Activated CD4-positive, alpha-beta memory T cell treated with anti-CD3 and anti-CD28 coated beads for 36 hours (primary cell): ENCODE measurements at regions not wholly inside any gene's neighbourhood (a gene's known extent, or its start where the extent isn't known, plus 50 kb on each side); places are given as distances from the start of the nearest gene placed in this dataset.
"Not testable (repeated sequence)": the region's sequence is repeated elsewhere in the genome, so short reads cannot be mapped to it uniquely, and the experiment has no call there.

Experiments used
- CTCF ChIA-PET: fragments of 350-600 bp; sonication (Branson Sonifier 250); formaldehyde crosslinking; loops from one replicate; lab custom pipeline; 2021; ENCODE audit warnings: antibody characterized with exemption, inconsistent platforms; lab: Charles Lee
- POLR2A ChIA-PET: fragments of 350-600 bp; sonication (Branson Sonifier 250); formaldehyde crosslinking; loops from one replicate; lab custom pipeline; 2021; ENCODE audit warnings: antibody characterized with exemption; lab: Charles Lee
- DNase-seq: peaks from one replicate; pipeline ENCODE4 v3.0.0-alpha.2; 2020
- H3K27ac Mint-ChIP-seq: one replicate; pipeline ENCODE4 v1.8.0; 2021; ENCODE audit warnings: mixed read lengths
- H3K27me3 Mint-ChIP-seq: one replicate; pipeline ENCODE4 v1.8.0; 2021; ENCODE audit warnings: mixed read lengths
- H3K36me3 Mint-ChIP-seq: one replicate; pipeline ENCODE4 v1.8.0; 2021; ENCODE audit warnings: mixed read lengths
- H3K4me1 Mint-ChIP-seq: one replicate; pipeline ENCODE4 v1.8.0; 2021; ENCODE audit warnings: low read depth, mixed read lengths
- H3K4me3 Mint-ChIP-seq: one replicate; pipeline ENCODE4 v1.8.0; 2021; ENCODE audit warnings: mild to moderate bottlenecking, mixed read lengths
- H3K9me3 Mint-ChIP-seq: one replicate; pipeline ENCODE4 v1.8.0; 2021; ENCODE audit warnings: mixed read lengths
- intact Hi-C: fragments of 100-400 bp; cut with micrococcal nuclease; formaldehyde crosslinking; loops from one replicate; pipeline ENCODE4 v1.15.1; 2023

GRCh38 chr16:31764103-31764502 is 109.5 kb upstream of the ZNF267 start:
- Mint-ChIP-seq H3K27ac (no peak overlapping the region), H3K36me3 (peaks cover 44% of the 10 kb centered on the region), H3K27me3 (no peaks in the 10 kb centered on the region), H3K4me1 (no peaks in the 10 kb centered on the region), H3K9me3 (peaks cover 79% of the 10 kb centered on the region), H3K4me3 (no peak overlapping the region)
- DNase-seq: no peak
- ChIA-PET CTCF (no interaction called here), POLR2A (no interaction called here)
- intact Hi-C loops: no loop called here

GRCh38 chr16:31767267-31767666 is 106.3 kb upstream of the ZNF267 start:
- no peak overlapping the region for H3K4me3 Mint-ChIP-seq
- CTCF ChIA-PET: no interaction called here
- H3K36me3 Mint-ChIP-seq: peaks cover 32% of the 10 kb centered on the region
- H3K27me3 Mint-ChIP-seq: no peaks in the 10 kb centered on the region
- H3K27ac Mint-ChIP-seq: no peak overlapping the region
- no peak for DNase-seq
- H3K4me1 Mint-ChIP-seq: no peaks in the 10 kb centered on the region
- intact Hi-C loops: no loop called here
- H3K9me3 Mint-ChIP-seq: peaks cover 84% of the 10 kb centered on the region
- POLR2A ChIA-PET: no interaction called here

GRCh38 chr16:31780342-31780741 is 93.3 kb upstream of the ZNF267 start:
- Mint-ChIP-seq H3K9me3 (peaks cover 84% of the 10 kb centered on the region), H3K27me3 (no peaks in the 10 kb centered on the region)

GRCh38 chr16:31785126-31785525 is 88.5 kb upstream of the ZNF267 start:
- H3K4me3 Mint-ChIP-seq: no peak overlapping the region
- CTCF ChIA-PET: no interaction called here
- intact Hi-C loops: no loop called here
- H3K27me3 Mint-ChIP-seq: no peaks in the 10 kb centered on the region
- peaks cover 73% of the 10 kb centered on the region for H3K9me3 Mint-ChIP-seq
- H3K27ac Mint-ChIP-seq: no peak overlapping the region
- DNase-seq: no peak
- POLR2A ChIA-PET: no interaction called here
- no peaks in the 10 kb centered on the region for H3K4me1 Mint-ChIP-seq
- H3K36me3 Mint-ChIP-seq: peaks cover 25% of the 10 kb centered on the region

More at GRCh38 chr16:31780342-31780741, 93.3 kb upstream of the ZNF267 start:
- Mint-ChIP-seq H3K4me1 (no peaks in the 10 kb centered on the region), H3K27ac (no peak overlapping the region), H3K4me3 (no peak overlapping the region), H3K36me3 (peaks cover 30% of the 10 kb centered on the region)
- CTCF ChIA-PET: no interaction called here
- POLR2A ChIA-PET: no interaction called here
- intact Hi-C loops: no loop called here
- no peak for DNase-seq

GRCh38 chr16:31807086-31807485 is 66.5 kb upstream of the ZNF267 start:
- Mint-ChIP-seq H3K27me3 (peaks cover 11% of the 10 kb centered on the region), H3K4me1 (no peaks in the 10 kb centered on the region), H3K9me3 (no peaks in the 10 kb centered on the region), H3K4me3 (no peak overlapping the region), H3K27ac (no peak overlapping the region), H3K36me3 (no peaks in the 10 kb centered on the region)
- POLR2A ChIA-PET: no interaction called here
- DNase-seq: no peak
- CTCF ChIA-PET: no interaction called here
- intact Hi-C loops: no loop called here

GRCh38 chr16:31810863-31811262 is 62.7 kb upstream of the ZNF267 start:
- Mint-ChIP-seq H3K4me1 (no peaks in the 10 kb centered on the region), H3K4me3 (no peak overlapping the region), H3K27ac (no peak overlapping the region), H3K36me3 (no peaks in the 10 kb centered on the region), H3K9me3 (no peaks in the 10 kb centered on the region), H3K27me3 (peaks cover 9% of the 10 kb centered on the region)
- intact Hi-C loops: no loop called here
- no peak for DNase-seq
- ChIA-PET POLR2A (no interaction called here), CTCF (no interaction called here)

- H3K4me1 Mint-ChIP-seq, H3K9me3 Mint-ChIP-seq, DNase-seq, H3K36me3 Mint-ChIP-seq, CTCF ChIA-PET, intact Hi-C loops, POLR2A ChIA-PET, H3K4me3 Mint-ChIP-seq, H3K27me3 Mint-ChIP-seq, H3K27ac Mint-ChIP-seq: not testable (repeated sequence)
Observed at GRCh38 chr16:31816141-31816540, 57.5 kb upstream of the ZNF267 start.

- Mint-ChIP-seq H3K4me3 (no peak overlapping the region), H3K9me3 (peaks cover 5% of the 10 kb centered on the region), H3K36me3 (no peaks in the 10 kb centered on the region), H3K27ac (no peak overlapping the region), H3K27me3 (peaks cover 18% of the 10 kb centered on the region), H3K4me1 (no peaks in the 10 kb centered on the region)
- no peak for DNase-seq
- CTCF ChIA-PET: no interaction called here
- POLR2A ChIA-PET: no interaction called here
- intact Hi-C loops: no loop called here
Observed at GRCh38 chr16:31819386-31819785, 54.2 kb upstream of the ZNF267 start.

- CTCF ChIA-PET: no interaction called here
- DNase-seq: no peak
- Mint-ChIP-seq H3K36me3 (no peaks in the 10 kb centered on the region), H3K4me1 (no peaks in the 10 kb centered on the region), H3K27me3 (peaks cover 23% of the 10 kb centered on the region), H3K27ac (no peak overlapping the region), H3K4me3 (no peak overlapping the region), H3K9me3 (peaks cover 5% of the 10 kb centered on the region)
- POLR2A ChIA-PET: no interaction called here
- intact Hi-C loops: no loop called here
Observed at GRCh38 chr16:31819948-31820347, 53.7 kb upstream of the ZNF267 start.
